ENCODE measurements at regions not wholly inside any gene's neighbourhood (a gene's known extent, or its start where the extent isn't known, plus 50 kb on each side); places are given as distances from the start of the nearest gene placed in this dataset.

DNA sequence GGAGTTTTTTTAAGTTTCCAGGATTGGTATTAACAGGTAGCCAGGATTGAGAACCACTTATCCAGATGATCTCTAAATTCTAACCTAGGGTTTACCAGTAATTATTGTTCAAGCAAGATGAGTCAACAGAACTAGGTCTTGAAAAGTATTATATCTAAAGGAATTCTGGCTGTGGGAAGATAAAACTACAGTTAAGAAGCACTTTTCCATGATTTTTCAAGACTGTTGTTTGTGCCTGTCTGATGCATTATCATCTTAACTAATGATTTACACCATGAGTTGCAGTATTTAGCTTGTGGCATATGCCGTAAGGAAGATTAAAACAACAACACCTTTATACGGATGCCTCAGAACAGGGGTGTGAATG lies 142.2 kb upstream of the CCDC68 start:
- TF ChIP-seq POLR2A (IDR thresholded peaks at IDR 0.05; ENCODE audit: low read length) (no peak), GATA1 (IDR thresholded peaks at IDR 0.05; ENCODE audit: low read depth, low read length) (no peak)
